ENCODE measurements at regions not wholly inside any gene's neighbourhood (a gene's known extent, or its start where the extent isn't known, plus 50 kb on each side); places are given as distances from the start of the nearest gene placed in this dataset.
"Not testable (repeated sequence)": the region's sequence is repeated elsewhere in the genome, so short reads cannot be mapped to it uniquely, and the experiment has no call there.

- intact Hi-C loops (cut with micrococcal nuclease): no loop called here
- peaks cover 43% of the 10 kb centered on the region for H3K27me3 ChIP-seq (ENCODE audit: low read depth)
- H3K27ac ChIP-seq (replicated peaks): no peak overlapping the region
- no peaks in the 10 kb centered on the region for H3K36me3 ChIP-seq
- TF ChIP-seq CTCF (IDR thresholded peaks at IDR 0.05; ENCODE audit: borderline replicate concordance): no peak
- no peak for DNase-seq
- no peaks in the 10 kb centered on the region for H3K4me1 ChIP-seq
- no peaks in the 10 kb centered on the region for H3K9me3 ChIP-seq (replicated peaks)
- H3K4me3 ChIP-seq: no peak overlapping the region
Measured at GRCh38 chr20:48124960-48125359, 339.7 kb upstream of the SULF2 start.

- Histone ChIP-seq H3K4me1 (no peaks in the 10 kb centered on the region), H3K4me3 (no peak overlapping the region), H3K27me3 (ENCODE audit: low read depth) (peaks cover 44% of the 10 kb centered on the region), H3K36me3 (no peaks in the 10 kb centered on the region), H3K9me3 (replicated peaks) (no peaks in the 10 kb centered on the region), H3K27ac (replicated peaks) (no peak overlapping the region)
- no peak for TF ChIP-seq CTCF (IDR thresholded peaks at IDR 0.05; ENCODE audit: borderline replicate concordance)
- no peak for DNase-seq
- intact Hi-C loops (cut with micrococcal nuclease): no loop called here
Measured at GRCh38 chr20:48124181-48124782, 339.0 kb upstream of the SULF2 start.

- H3K36me3 ChIP-seq: no peaks in the 10 kb centered on the region
- H3K27me3 ChIP-seq (ENCODE audit: low read depth): peaks cover 34% of the 10 kb centered on the region
- no peak for TF ChIP-seq CTCF (IDR thresholded peaks at IDR 0.05; ENCODE audit: borderline replicate concordance)
- intact Hi-C loops (cut with micrococcal nuclease): no loop called here
- DNase-seq: no peak
- H3K4me3 ChIP-seq: no peak overlapping the region
- H3K9me3 ChIP-seq (replicated peaks): no peaks in the 10 kb centered on the region
- H3K27ac ChIP-seq (replicated peaks): no peak overlapping the region
- no peaks in the 10 kb centered on the region for H3K4me1 ChIP-seq
Measured at GRCh38 chr20:48120120-48120519, 334.8 kb upstream of the SULF2 start.

- H3K27me3 ChIP-seq (ENCODE audit: low read depth): peaks cover 27% of the 10 kb centered on the region
- DNase-seq; H3K27ac ChIP-seq (replicated peaks); H3K9me3 ChIP-seq (replicated peaks); H3K36me3 ChIP-seq; intact Hi-C loops (cut with micrococcal nuclease); H3K4me3 ChIP-seq; H3K4me1 ChIP-seq: not testable (repeated sequence)
Measured at GRCh38 chr20:48119389-48119788, 334.1 kb upstream of the SULF2 start.

GRCh38 chr20:48115502-48115901 lies 330.2 kb upstream of the SULF2 start:
- DNase-seq: no peak
- intact Hi-C loops (cut with micrococcal nuclease): no loop called here

More at GRCh38 chr20:48115502-48115901, 330.2 kb upstream of the SULF2 start:
- Histone ChIP-seq H3K4me3 (no peak overlapping the region), H3K27ac (replicated peaks) (no peak overlapping the region), H3K36me3 (no peaks in the 10 kb centered on the region), H3K27me3 (ENCODE audit: low read depth) (peaks cover 17% of the 10 kb centered on the region), H3K4me1 (no peaks in the 10 kb centered on the region), H3K9me3 (replicated peaks) (no peaks in the 10 kb centered on the region)
- TF ChIP-seq CTCF (IDR thresholded peaks at IDR 0.05; ENCODE audit: borderline replicate concordance): no peak
